ENCODE measurements at regions not wholly inside any gene's neighbourhood (a gene's known extent, or its start where the extent isn't known, plus 50 kb on each side); places are given as distances from the start of the nearest gene placed in this dataset.

- DNase-seq (ENCODE audit: low spot score), result no peak
- no peak for TF ChIP-seq CTCF (IDR thresholded peaks at IDR 0.05; ENCODE audit: extremely low read depth, missing control alignments)
Observed at GRCh38 chr16:65218348-65218747, 96.5 kb upstream of the CDH11 start.

GRCh38 chr16:65213866-65214595 lies 92.2 kb upstream of the CDH11 start:
- TF ChIP-seq CTCF (IDR thresholded peaks at IDR 0.05; ENCODE audit: extremely low read depth, missing control alignments), result no peak
- DNase-seq (ENCODE audit: low spot score), result no peak

GRCh38 chr16:65212791-65213190 lies 90.9 kb upstream of the CDH11 start:
- no peak for TF ChIP-seq CTCF (IDR thresholded peaks at IDR 0.05; ENCODE audit: extremely low read depth, missing control alignments)
- DNase-seq (ENCODE audit: low spot score), result no peak

GRCh38 chr16:65212240-65212639 lies 90.4 kb upstream of the CDH11 start:
- DNase-seq (ENCODE audit: low spot score), result no peak
- no peak for TF ChIP-seq CTCF (IDR thresholded peaks at IDR 0.05; ENCODE audit: extremely low read depth, missing control alignments)

- TF ChIP-seq CTCF (IDR thresholded peaks at IDR 0.05; ENCODE audit: extremely low read depth, missing control alignments), result no peak
- no peak for DNase-seq (ENCODE audit: low spot score)
Observed at GRCh38 chr16:65202461-65202860, 80.6 kb upstream of the CDH11 start.

GRCh38 chr16:65201511-65201910 lies 79.6 kb upstream of the CDH11 start:
- DNase-seq (ENCODE audit: low spot score), result no peak
- no peak for TF ChIP-seq CTCF (IDR thresholded peaks at IDR 0.05; ENCODE audit: extremely low read depth, missing control alignments)

GRCh38 chr16:65200857-65201256 lies 79.0 kb upstream of the CDH11 start:
- TF ChIP-seq CTCF (IDR thresholded peaks at IDR 0.05; ENCODE audit: extremely low read depth, missing control alignments), result no peak
- DNase-seq (ENCODE audit: low spot score), result no peak
